NCI-H510A treated with DMSO at 0.1 percent for 48 hours (cell line): ENCODE measurements at regions not wholly inside any gene's neighbourhood (a gene's known extent, or its start where the extent isn't known, plus 50 kb on each side); places are given as distances from the start of the nearest gene placed in this dataset.

Experiments
- DNase-seq: peaks from one replicate; lab custom pipeline; 2025; lab: John Stamatoyannopoulos, UW

DNA sequence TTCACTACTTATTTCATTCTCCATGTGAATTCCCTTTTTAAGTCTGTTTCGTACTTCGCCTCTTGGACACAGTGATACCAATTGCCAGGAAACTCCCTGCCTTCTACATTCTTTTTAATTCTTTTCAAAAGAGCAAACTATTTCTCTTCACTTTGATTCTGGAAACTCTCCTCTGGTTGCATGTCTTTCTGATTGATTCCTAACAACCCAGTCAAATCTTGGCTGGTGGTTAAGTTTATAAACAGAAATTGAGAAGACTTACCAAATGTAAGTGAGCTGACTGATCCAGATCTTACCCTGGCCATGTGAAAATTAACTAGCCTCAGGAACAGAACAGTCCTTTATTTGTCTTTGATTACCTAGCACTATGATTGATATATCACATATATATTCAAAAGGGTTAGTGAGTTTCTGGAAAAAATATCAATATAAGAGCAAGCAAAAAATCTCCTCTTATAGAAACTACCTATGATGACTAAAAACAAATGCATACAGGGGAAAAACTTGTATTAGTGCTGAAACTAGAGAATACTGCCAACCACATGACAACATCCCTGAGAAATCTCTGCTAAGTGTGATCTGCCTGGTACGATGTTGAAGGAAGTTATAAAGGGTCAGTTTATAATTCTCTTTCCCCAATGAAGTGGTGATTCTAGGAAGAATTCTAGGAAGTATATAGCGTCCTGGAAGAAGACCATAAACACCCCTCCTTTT is 152.6 kb upstream of the HTR2A start:
- DNase-seq = no peak

- no peak for DNase-seq
These were observed 149.9 kb upstream of the HTR2A start for GRCh38 chr13:47046706-47047105.

GRCh38 chr13:47044842-47045241 is 148.0 kb upstream of the HTR2A start:
- no peak for DNase-seq

GRCh38 chr13:47039106-47039505 is 142.3 kb upstream of the HTR2A start:
- DNase-seq = no peak

DNA sequence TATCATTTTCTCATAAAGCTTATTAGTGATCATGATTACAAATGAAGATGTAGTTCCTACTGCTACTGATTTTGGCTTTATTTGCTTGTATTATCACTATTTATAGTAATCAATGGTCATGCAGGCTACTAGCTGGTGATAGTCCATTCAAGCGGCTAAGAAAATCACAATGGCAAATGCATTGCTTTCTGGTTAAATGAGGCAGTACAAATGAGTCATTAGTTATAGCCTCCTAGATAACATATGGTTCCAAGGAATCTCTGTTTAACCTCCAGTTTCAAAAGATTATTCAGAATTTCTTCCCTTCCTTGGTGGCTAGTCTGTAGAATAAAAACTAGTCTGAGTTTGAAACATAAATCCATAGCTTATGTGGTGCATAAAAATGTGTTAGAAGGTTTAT is 141.3 kb upstream of the HTR2A start:
- no peak for DNase-seq

DNA sequence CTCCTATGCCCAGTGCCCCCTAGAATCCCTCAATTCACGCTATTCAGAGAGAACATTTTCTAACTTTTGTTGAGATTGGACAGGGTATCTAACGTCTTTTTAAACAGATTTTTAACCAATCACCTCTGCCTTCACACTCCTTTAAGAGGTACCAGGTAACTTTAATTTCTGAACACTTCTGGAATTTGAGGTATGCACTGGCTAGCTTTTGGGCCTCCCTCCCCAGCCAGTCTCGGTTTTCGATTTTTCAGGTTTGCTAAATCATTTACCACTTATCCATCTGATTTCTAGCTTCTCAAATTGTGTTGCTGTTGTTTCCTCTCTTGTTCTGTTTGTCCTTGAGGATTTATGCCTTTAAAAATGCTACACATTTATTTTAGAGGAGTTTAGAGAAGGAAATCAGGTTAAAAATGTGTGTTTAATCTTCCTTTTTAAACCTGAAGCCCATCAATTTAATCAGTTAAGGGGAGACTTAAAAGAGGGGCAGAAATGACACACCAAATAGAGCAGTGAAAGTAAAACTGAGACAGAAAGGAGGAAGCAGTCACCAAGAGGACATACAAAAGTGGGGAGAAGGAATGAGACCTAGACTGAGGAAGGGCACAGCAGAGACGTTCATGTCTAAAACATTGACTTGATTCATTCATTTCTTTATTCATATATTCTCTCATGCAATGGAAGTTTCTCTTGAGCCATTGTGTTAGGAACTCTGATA is 139.6 kb upstream of the HTR2A start:
- no peak for DNase-seq

DNA sequence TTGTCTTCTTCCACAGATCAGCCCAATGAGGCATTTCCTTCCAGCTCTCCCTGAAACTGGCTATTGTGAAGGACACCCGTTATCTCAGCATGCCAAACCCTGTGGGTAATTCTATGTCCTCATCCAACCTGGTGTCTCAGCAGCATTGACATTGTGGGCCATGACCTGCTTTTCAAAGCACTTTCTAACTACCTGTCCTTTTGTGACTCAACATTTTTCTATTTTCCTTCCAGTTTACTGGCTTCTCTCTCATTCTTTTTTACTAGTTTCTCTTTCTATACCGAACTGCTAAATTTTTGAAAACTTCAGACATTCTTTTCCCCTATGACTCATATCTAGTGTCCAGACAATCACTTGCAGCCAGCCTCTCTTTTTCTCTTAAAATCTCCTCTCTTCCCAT is 136.4 kb upstream of the HTR2A start:
- DNase-seq = no peak

- DNase-seq = no peak
These were observed 131.1 kb upstream of the HTR2A start for GRCh38 chr13:47027780-47028437.

GRCh38 chr13:47025791-47026447 is 129.1 kb upstream of the HTR2A start:
- DNase-seq = no peak

- no peak for DNase-seq
These were observed 123.1 kb upstream of the HTR2A start for GRCh38 chr13:47019977-47020376.

DNA sequence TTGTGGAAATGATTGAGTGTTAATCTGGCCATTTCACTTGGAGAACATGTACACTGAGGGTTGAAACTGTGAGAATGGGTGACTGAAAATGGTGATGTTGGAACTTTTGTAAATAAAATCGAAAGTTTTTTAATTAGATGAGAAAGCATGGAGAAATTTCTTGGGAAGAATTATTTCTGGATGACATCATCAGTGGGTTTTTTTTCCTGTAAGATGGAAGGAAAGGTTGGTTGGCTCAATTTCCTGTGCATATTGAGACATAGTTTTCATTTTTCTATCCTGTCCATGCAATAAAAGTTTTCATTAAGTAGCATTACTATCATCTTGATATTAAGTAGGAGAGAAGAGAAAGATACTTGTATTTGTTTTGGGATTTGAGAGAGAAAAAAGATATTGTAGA is 120.6 kb upstream of the HTR2A start:
- no peak for DNase-seq

- no peak for DNase-seq
These were observed 111.5 kb upstream of the HTR2A start for GRCh38 chr13:47008318-47008717.

GRCh38 chr13:47005756-47006414 is 109.0 kb upstream of the HTR2A start:
- no peak for DNase-seq

GRCh38 chr13:47004540-47004939 is 107.7 kb upstream of the HTR2A start:
- no peak for DNase-seq

DNA sequence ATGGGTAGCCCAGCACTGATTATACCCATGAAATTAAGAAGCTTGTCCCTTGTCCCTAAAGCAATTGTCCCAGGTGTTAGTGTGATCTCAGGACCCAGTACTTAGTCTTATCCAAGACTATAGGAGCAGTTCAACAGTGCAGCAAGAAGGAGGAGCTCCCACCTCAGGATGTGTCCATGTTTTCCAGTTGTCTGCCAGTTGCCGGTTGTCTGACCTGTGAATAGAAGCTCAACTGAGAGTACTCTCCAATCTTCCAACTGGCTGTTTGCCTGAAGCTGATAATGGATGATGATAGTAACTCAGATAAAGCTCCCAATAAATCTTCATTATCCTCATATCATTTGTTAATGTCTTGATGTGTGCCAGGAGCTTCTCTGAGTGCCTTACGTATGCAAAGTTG is 107.2 kb upstream of the HTR2A start:
- DNase-seq = no peak

DNA sequence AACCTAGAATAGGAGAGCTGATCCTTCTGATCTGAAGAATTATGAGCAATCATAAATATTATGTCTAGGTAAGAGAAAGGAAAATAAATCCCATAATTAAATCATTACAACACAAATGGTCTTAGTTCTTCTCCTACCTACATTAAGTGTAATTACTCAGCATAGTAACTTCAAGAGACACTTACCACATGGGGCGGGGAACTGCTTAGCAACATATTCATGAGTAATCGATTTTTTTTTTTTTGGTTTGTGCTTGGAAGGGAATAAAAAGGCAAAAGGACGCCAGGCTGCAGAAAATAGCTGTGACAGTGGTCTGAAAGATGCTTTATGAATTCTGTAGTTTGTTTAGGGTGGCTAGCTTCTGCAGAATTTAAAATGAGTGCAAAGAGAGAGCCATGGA is 103.3 kb upstream of the HTR2A start:
- no peak for DNase-seq

- DNase-seq = no peak
These were observed 99.6 kb upstream of the HTR2A start for GRCh38 chr13:46996316-46997030.

GRCh38 chr13:46995874-46996273 is 99.0 kb upstream of the HTR2A start:
- DNase-seq = no peak

DNA sequence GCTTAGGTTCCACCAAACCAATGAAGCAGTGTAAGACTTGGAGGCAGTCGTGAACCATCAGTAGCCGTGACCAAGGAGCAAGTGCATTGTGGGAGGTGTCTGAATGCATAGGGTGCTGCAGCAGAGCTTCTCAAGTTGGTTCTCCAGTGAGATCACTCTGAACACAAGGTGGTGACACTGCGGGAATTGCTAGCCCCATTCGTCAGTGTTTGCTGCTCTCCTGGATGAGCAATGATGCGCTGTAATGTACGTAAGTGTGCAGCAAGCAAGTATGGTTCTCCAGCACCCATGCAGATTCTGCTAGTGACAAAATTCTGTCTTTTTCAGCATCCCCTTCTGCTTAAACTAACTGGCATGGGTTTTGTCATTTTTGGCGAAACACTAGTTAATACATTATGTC is 97.6 kb upstream of the HTR2A start:
- no peak for DNase-seq

GRCh38 chr13:46992383-46992952 is 95.6 kb upstream of the HTR2A start:
- DNase-seq = no peak

DNA sequence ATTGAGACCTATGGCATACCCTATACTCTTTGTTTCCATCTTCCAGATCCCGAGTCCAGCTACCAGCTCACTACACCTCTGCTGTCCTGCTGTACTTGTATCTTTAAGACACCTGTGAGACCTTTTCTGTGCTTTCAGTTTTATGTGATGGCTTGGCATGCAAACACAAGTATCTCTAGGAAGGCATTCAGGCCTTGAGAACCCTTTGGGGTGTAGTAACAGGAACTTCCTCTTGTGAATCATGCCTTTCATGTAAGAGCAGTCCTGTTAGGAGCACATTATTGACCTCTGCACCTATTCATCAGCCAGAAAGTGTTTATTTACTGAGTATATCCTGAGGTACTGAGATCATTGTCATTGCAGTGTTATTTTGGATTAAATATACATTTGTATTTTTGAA is 87.0 kb upstream of the HTR2A start:
- DNase-seq = no peak
